ENCODE measurements at regions not wholly inside any gene's neighbourhood (a gene's known extent, or its start where the extent isn't known, plus 50 kb on each side); places are given as distances from the start of the nearest gene placed in this dataset.
"Not testable (repeated sequence)": the region's sequence is repeated elsewhere in the genome, so short reads cannot be mapped to it uniquely, and the experiment has no call there.

DNA sequence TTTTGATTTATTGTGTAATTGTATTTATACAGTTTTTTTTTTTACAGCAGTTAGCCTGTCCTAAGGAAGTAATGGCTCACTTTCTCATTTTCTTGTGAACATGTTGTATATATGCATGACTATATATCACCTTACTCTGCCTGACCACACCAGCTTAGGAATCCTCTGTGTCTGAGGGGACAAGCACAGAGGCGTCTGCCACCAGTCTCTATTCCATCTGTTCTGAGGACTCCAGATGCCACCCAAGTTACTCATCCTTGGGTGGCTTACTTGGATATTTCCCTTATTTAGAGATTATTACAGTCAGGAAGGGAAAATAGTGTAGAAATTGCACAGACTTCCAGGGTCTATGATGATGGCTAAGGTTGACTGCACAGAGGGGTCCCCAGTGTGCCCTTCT lies 256.3 kb upstream of the C9orf72 start:
- no peak overlapping the region for H3K4me3 ChIP-seq (ENCODE audit: control insufficient read depth in 2 of 3, extremely low read depth in 1 of 3, insufficient read depth in 2 of 3, low read depth in 1 of 3, low read length in 3 of 3)
- no peak overlapping the region for H3K4me2 ChIP-seq (ENCODE audit: control insufficient read depth, extremely low read depth, insufficient read depth, low read depth, low read length)
- no peak overlapping the region for H2AFZ ChIP-seq (ENCODE audit: control insufficient read depth, low read length)
- H3K36me3 ChIP-seq (ENCODE audit: control insufficient read depth in 2 of 2, extremely low read depth in 1 of 2, insufficient read depth in 2 of 2, low read length in 2 of 2), result no peaks in the 10 kb centered on the region
- FAIRE-seq (no peak), DNase-seq (ENCODE audit: low read depth, low spot score) (no peak)
- no peaks in the 10 kb centered on the region for H3K9me3 ChIP-seq (ENCODE audit: control insufficient read depth, low read depth, low read length)
- dilution Hi-C loops (cut with MboI; ENCODE audit: extremely low pct_ligation_motif_present, low sequenced_read_pairs), result no loop called here
- H3K79me2 ChIP-seq (ENCODE audit: control insufficient read depth, insufficient read depth, low read length), result no peaks in the 10 kb centered on the region
- no peak overlapping the region for H3K27ac ChIP-seq (ENCODE audit: control insufficient read depth, insufficient read depth, low read length)
- no peaks in the 10 kb centered on the region for H3K27me3 ChIP-seq (ENCODE audit: control insufficient read depth, extremely low read depth, insufficient read depth, low read length)
- TF ChIP-seq EZH2 (IDR thresholded peaks at IDR 0.05; ENCODE audit: low read length) (no peak), CTCF (optimal IDR thresholded peaks at IDR 0.05 in 1 of 3, IDR thresholded peaks at IDR 0.05 in 1 of 3, conservative IDR thresholded peaks at IDR 0.05 in 1 of 3; ENCODE audit: extremely low read depth in 1 of 3, insufficient read depth in 2 of 3, low read length in 3 of 3) (no peak)
- no peaks in the 10 kb centered on the region for H3K4me1 ChIP-seq (ENCODE audit: control insufficient read depth, extremely low read depth, insufficient read depth, low read length)
- H3K9me1 ChIP-seq (ENCODE audit: control insufficient read depth, extremely low read depth, insufficient read depth, low read length), result no peaks in the 10 kb centered on the region
- H3K9ac ChIP-seq (ENCODE audit: control insufficient read depth, extremely low read depth, insufficient read depth, low read length), result no peak overlapping the region
- H4K20me1 ChIP-seq (ENCODE audit: control insufficient read depth, extremely low read depth, insufficient read depth, low read length), result no peaks in the 10 kb centered on the region

GRCh38 chr9:27832108-27832507 lies 258.8 kb upstream of the C9orf72 start:
- H3K79me2 ChIP-seq (ENCODE audit: control insufficient read depth, insufficient read depth, low read length); H3K27ac ChIP-seq (ENCODE audit: control insufficient read depth, insufficient read depth, low read length); H3K4me1 ChIP-seq (ENCODE audit: control insufficient read depth, extremely low read depth, insufficient read depth, low read length); FAIRE-seq; H3K36me3 ChIP-seq (ENCODE audit: control insufficient read depth in 2 of 2, extremely low read depth in 1 of 2, insufficient read depth in 2 of 2, low read length in 2 of 2); H3K27me3 ChIP-seq (ENCODE audit: control insufficient read depth, extremely low read depth, insufficient read depth, low read length); H3K4me3 ChIP-seq (ENCODE audit: control insufficient read depth in 2 of 3, extremely low read depth in 1 of 3, insufficient read depth in 2 of 3, low read depth in 1 of 3, low read length in 3 of 3); H3K9ac ChIP-seq (ENCODE audit: control insufficient read depth, extremely low read depth, insufficient read depth, low read length); H3K9me1 ChIP-seq (ENCODE audit: control insufficient read depth, extremely low read depth, insufficient read depth, low read length); dilution Hi-C loops (cut with MboI; ENCODE audit: extremely low pct_ligation_motif_present, low sequenced_read_pairs); H3K9me3 ChIP-seq (ENCODE audit: control insufficient read depth, low read depth, low read length); H2AFZ ChIP-seq (ENCODE audit: control insufficient read depth, low read length); H3K4me2 ChIP-seq (ENCODE audit: control insufficient read depth, extremely low read depth, insufficient read depth, low read depth, low read length); H4K20me1 ChIP-seq (ENCODE audit: control insufficient read depth, extremely low read depth, insufficient read depth, low read length); DNase-seq (ENCODE audit: low read depth, low spot score): not testable (repeated sequence)

DNA sequence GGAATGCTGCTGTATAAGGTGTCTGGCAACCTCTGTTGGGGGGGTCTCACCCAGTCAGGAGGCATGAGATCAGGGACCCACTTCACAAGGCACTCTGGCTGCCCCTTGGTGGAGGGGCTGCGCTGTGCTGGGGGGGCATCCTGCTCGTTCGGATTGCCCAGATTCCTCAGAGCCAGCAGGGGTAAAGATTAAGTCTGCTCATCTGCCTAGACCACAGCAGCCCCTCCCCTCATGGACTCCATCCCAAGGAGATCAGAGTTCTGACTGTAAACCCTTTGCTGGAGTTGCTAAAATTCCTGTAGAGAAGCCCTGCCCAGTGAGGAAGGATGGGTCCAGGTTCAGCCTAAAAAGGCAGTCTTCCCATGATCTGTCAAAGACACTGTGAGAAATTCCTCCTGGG lies 262.0 kb upstream of the C9orf72 start:
- H3K4me3 ChIP-seq (ENCODE audit: control insufficient read depth in 2 of 3, extremely low read depth in 1 of 3, insufficient read depth in 2 of 3, low read depth in 1 of 3, low read length in 3 of 3), result no peak overlapping the region
- no peaks in the 10 kb centered on the region for H3K9me3 ChIP-seq (ENCODE audit: control insufficient read depth, low read depth, low read length)
- H4K20me1 ChIP-seq (ENCODE audit: control insufficient read depth, extremely low read depth, insufficient read depth, low read length), result no peaks in the 10 kb centered on the region
- H3K9ac ChIP-seq (ENCODE audit: control insufficient read depth, extremely low read depth, insufficient read depth, low read length), result no peak overlapping the region
- DNase-seq (ENCODE audit: low read depth, low spot score), result no peak
- no peak for TF ChIP-seq CTCF (optimal IDR thresholded peaks at IDR 0.05 in 1 of 3, IDR thresholded peaks at IDR 0.05 in 1 of 3, conservative IDR thresholded peaks at IDR 0.05 in 1 of 3; ENCODE audit: extremely low read depth in 1 of 3, insufficient read depth in 2 of 3, low read length in 3 of 3)
- no peak for TF ChIP-seq EZH2 (IDR thresholded peaks at IDR 0.05; ENCODE audit: low read length)
- no peak overlapping the region for H3K27ac ChIP-seq (ENCODE audit: control insufficient read depth, insufficient read depth, low read length)
- dilution Hi-C loops (cut with MboI; ENCODE audit: extremely low pct_ligation_motif_present, low sequenced_read_pairs), result no loop called here
- no peak overlapping the region for H2AFZ ChIP-seq (ENCODE audit: control insufficient read depth, low read length)
- peaks cover 6% of the 10 kb centered on the region for H3K27me3 ChIP-seq (ENCODE audit: control insufficient read depth, extremely low read depth, insufficient read depth, low read length)
- H3K4me1 ChIP-seq (ENCODE audit: control insufficient read depth, extremely low read depth, insufficient read depth, low read length), result no peaks in the 10 kb centered on the region
- FAIRE-seq, result no peak
- no peak overlapping the region for H3K4me2 ChIP-seq (ENCODE audit: control insufficient read depth, extremely low read depth, insufficient read depth, low read depth, low read length)
- no peaks in the 10 kb centered on the region for H3K79me2 ChIP-seq (ENCODE audit: control insufficient read depth, insufficient read depth, low read length)
- H3K9me1 ChIP-seq (ENCODE audit: control insufficient read depth, extremely low read depth, insufficient read depth, low read length), result no peaks in the 10 kb centered on the region
- H3K36me3 ChIP-seq (ENCODE audit: control insufficient read depth in 2 of 2, extremely low read depth in 1 of 2, insufficient read depth in 2 of 2, low read length in 2 of 2), result no peaks in the 10 kb centered on the region

Data from keratinocyte (primary cell).